HCT116 (cell line): ENCODE measurements at regions not wholly inside any gene's neighbourhood (a gene's known extent, or its start where the extent isn't known, plus 50 kb on each side); places are given as distances from the start of the nearest gene placed in this dataset.
A peak's percentile ranks its signal among the peaks of the same experiment; 100 is the strongest.
"Not testable (repeated sequence)": the region's sequence is repeated elsewhere in the genome, so short reads cannot be mapped to it uniquely, and the experiment has no call there.

Experiments used
- ATAC-seq: fragments of 200-7000 bp; cut with Tn5 transposase; 2 replicates; pipeline ENCODE4 v1.9.1; 2020; ENCODE audit warnings: mild to moderate bottlenecking, moderate library complexity
- BruUV-seq: library from RNA; stranded (reverse); fragments of 400-500 nt; replicated peaks from 2 replicates; lab custom pipeline; 2021; lab: Mats Ljungman, UMichigan
- CTCF ChIA-PET: fragments of 300-600 bp; sonication (Branson Sonifier 250); formaldehyde crosslinking; loops from one replicate; lab custom pipeline; 2021; ENCODE audit warnings: antibody characterized with exemption; lab: Charles Lee
- POLR2A ChIA-PET: fragments of 300-600, 350-600 bp; sonication (Branson Sonifier 250); formaldehyde crosslinking; loops from one replicate; lab custom pipeline; 2021; ENCODE audit warnings: antibody characterized with exemption; lab: Charles Lee
- RAD21 ChIA-PET, 2 experiments: fragments of 300-600 bp; sonication (Branson Sonifier 250); formaldehyde crosslinking; loops; one replicate each; lab custom pipeline; 2023; ENCODE audit warnings: low total read pairs in 2 of 2; ENCODE audit not compliant: uncharacterized antibody in 2 of 2, unreplicated experiment in 2 of 2, low non-redundant PET in 1 of 2; lab: Charles Lee
- DNase-seq: peaks from one replicate; pipeline ENCODE4 v3.0.0-alpha.2; 2010; ENCODE audit warnings: low read depth, low spot score
- H2AFZ ChIP-seq: fragments of 200-600 bp; shearing (Covaris generic), sonication (generic); 2 replicates; pipeline ENCODE4 v1.6.1; 2017; ENCODE audit warnings: low read depth, mixed run types, mixed read lengths, antibody characterized with exemption, low read length; ENCODE audit not compliant: poor library complexity, severe bottlenecking
- H3K27ac ChIP-seq: 2 replicates; pipeline ENCODE4 v1.5.1; 2012; ENCODE audit warnings: low read depth, low read length
- H3K27me3 ChIP-seq: fragments of 200-600 bp; sonication (generic); 2 replicates; pipeline ENCODE4 v1.6.1; 2016; ENCODE audit warnings: mixed run types, low read length, mixed read lengths; ENCODE audit not compliant: insufficient read depth
- H3K36me3 ChIP-seq, 2 experiments: fragments of 200-500 bp in 1 of 2; fragments of 200-600 bp in 1 of 2; sonication (Bioruptor generic) in 1 of 2; sonication (generic) in 1 of 2; 2 replicates each; pipeline versions ENCODE4 v1.5.1 to v1.6.1; 2014 to 2016; ENCODE audit warnings: low read length in 2 of 2, inconsistent platforms in 1 of 2, mixed read lengths in 1 of 2, mixed run types in 1 of 2; ENCODE audit not compliant: insufficient read depth in 2 of 2, control insufficient read depth in 1 of 2
- H3K4me1 ChIP-seq, 2 experiments: fragments of 200-600 bp in 1 of 2; sonication (generic) in 1 of 2; 2 replicates each; pipeline versions ENCODE4 v1.5.1 to v1.6.1; 2012 to 2017; ENCODE audit warnings: low read length in 2 of 2, inconsistent platforms in 1 of 2, mild to moderate bottlenecking in 1 of 2, mixed read lengths in 1 of 2, mixed run types in 1 of 2, moderate library complexity in 1 of 2; ENCODE audit not compliant: insufficient read depth in 2 of 2, control insufficient read depth in 1 of 2
- H3K4me2 ChIP-seq: fragments of 200-600 bp; sonication (generic); 2 replicates; pipeline ENCODE4 v1.6.1; 2017; ENCODE audit warnings: mixed run types, low read length, mixed read lengths
- H3K4me3 ChIP-seq, 2 experiments: fragments of 200-600 bp in 1 of 2; sonication (generic) in 1 of 2; replicated peaks in 1 of 2; 2 replicates each; pipeline ENCODE4 v1.5.1; 2011 to 2016; ENCODE audit warnings: low read length in 2 of 2, control low read depth in 1 of 2, low read depth in 1 of 2, mild to moderate bottlenecking in 1 of 2, mixed read lengths in 1 of 2, mixed run types in 1 of 2
- H3K79me2 ChIP-seq: fragments of 200-600 bp; sonication (generic); 2 replicates; pipeline ENCODE4 v1.6.1; 2017; ENCODE audit warnings: mild to moderate bottlenecking, mixed run types, low read length, moderate library complexity, mixed read lengths; ENCODE audit not compliant: insufficient read depth
- H3K9ac ChIP-seq: fragments of 200-600 bp; sonication (generic); 2 replicates; pipeline ENCODE4 v1.6.1; 2016; ENCODE audit warnings: low read length, mixed read lengths
- H3K9me2 ChIP-seq: fragments of 200-600 bp; sonication (generic), shearing (Covaris generic); 2 replicates; pipeline ENCODE4 v1.6.1; 2017; ENCODE audit warnings: mixed run types, mild to moderate bottlenecking, moderate library complexity; ENCODE audit not compliant: insufficient read depth
- H3K9me3 ChIP-seq, 2 experiments: fragments of 200-500 bp in 1 of 2; fragments of 200-600 bp in 1 of 2; sonication (Bioruptor generic) in 1 of 2; sonication (generic) in 1 of 2; 2 replicates each; pipeline ENCODE4 v1.6.1; 2014 to 2017; ENCODE audit warnings: low read length in 2 of 2, mixed read lengths in 2 of 2, inconsistent platforms in 1 of 2, low read depth in 1 of 2, mild to moderate bottlenecking in 1 of 2, mixed run types in 1 of 2, moderate library complexity in 1 of 2; ENCODE audit not compliant: control insufficient read depth in 1 of 2, insufficient read depth in 1 of 2
- H4K20me1 ChIP-seq: fragments of 200-600 bp; sonication (generic), shearing (Covaris generic); 2 replicates; pipeline ENCODE4 v1.6.1; 2017; ENCODE audit warnings: mixed run types, mild to moderate bottlenecking, moderate library complexity; ENCODE audit not compliant: insufficient read depth
- ELF1 ChIP-seq: IDR thresholded peaks from 2 replicates; pipeline ENCODE4 v1.6.1; 2012; ENCODE audit warnings: low read depth, borderline replicate concordance
- intact Hi-C: fragments of 100-400 bp; cut with micrococcal nuclease; formaldehyde crosslinking; loops from 2 replicates; pipeline ENCODE4 v1.10.0; 2022
- TF ChIP-seq, protein P1 (sequence below): IDR thresholded peaks from 2 replicates; pipeline ENCODE4 v1.6.1; 2012; ENCODE audit warnings: low read depth

DNA sequence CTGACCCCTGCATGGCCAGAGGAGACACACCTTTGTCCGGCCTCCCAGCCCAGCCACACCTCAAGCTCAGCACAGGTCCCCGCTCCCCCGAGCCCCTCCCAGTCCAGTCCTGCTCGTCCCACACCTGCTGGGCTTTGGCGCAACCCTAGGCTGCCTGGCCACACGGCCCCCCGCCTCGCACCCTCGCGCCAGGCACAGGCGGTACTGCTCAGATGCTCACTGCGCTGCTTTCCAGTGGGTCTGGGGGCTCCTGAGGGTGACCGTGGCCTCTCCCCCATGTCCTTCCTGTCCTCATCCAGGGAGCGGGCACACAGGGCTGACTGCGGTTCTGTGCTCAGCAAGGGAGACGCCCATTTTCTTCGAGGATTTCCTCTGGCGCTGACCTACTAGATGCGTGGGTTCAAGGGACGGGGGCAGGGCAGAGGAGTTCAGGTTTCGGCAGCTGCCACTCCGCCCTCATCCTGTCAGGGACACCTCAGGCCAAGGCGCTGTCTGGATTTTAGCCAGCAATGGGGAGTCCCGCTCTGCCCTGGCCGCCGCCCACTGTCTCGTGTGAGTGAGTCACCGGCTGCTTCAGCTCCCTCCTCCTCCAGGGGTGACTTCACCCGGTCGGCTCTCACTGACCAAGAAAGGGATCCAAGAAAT lies 118.0 kb upstream of the ZNF469 start (continued):
- TF ChIP-seq, protein P1, sequence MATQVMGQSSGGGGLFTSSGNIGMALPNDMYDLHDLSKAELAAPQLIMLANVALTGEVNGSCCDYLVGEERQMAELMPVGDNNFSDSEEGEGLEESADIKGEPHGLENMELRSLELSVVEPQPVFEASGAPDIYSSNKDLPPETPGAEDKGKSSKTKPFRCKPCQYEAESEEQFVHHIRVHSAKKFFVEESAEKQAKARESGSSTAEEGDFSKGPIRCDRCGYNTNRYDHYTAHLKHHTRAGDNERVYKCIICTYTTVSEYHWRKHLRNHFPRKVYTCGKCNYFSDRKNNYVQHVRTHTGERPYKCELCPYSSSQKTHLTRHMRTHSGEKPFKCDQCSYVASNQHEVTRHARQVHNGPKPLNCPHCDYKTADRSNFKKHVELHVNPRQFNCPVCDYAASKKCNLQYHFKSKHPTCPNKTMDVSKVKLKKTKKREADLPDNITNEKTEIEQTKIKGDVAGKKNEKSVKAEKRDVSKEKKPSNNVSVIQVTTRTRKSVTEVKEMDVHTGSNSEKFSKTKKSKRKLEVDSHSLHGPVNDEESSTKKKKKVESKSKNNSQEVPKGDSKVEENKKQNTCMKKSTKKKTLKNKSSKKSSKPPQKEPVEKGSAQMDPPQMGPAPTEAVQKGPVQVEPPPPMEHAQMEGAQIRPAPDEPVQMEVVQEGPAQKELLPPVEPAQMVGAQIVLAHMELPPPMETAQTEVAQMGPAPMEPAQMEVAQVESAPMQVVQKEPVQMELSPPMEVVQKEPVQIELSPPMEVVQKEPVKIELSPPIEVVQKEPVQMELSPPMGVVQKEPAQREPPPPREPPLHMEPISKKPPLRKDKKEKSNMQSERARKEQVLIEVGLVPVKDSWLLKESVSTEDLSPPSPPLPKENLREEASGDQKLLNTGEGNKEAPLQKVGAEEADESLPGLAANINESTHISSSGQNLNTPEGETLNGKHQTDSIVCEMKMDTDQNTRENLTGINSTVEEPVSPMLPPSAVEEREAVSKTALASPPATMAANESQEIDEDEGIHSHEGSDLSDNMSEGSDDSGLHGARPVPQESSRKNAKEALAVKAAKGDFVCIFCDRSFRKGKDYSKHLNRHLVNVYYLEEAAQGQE, result no peak
- no peak for TF ChIP-seq ELF1

DNA sequence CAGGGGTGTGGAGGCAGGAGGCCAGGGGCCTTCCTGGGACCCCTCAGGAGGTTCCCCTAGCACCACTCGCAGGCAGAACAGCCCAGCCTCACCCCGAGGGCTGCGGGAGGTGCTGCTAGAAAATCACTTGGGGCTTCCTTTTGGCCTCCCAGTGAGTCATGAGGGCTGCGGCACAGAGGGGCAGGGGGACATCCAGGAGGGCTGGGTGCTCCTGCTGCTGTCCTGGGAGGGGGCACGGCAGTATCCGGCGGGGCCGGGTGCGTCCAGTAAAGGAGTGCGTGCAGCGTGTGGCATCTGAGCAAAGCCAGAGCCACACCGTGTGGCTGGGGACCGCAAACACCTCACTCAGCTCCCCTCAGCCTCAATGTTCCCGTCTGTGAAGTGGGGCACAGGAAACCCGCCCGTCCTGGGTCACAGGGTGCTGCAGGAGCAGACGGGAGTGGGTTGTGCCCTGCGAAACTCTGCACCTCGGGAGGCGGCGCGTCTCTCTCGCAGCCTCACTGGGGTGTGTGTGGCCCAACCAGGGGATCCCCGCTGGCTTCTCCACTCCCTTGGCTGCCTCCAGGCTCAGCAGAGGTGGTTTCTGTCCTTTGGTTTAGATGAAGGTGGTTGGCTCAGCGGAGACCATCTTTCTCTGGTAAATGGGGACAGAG lies 117.3 kb upstream of the ZNF469 start:
- Histone ChIP-seq H3K27ac (peak overlapping the region; percentile 32; the same call in 1 of the 2 replicates), H3K9ac (peak overlapping the region; percentile 57), H3K4me1 (peaks cover 19 to 20% of the 10 kb centered on the region in 2 experiments), H3K4me3 (peak overlapping the region in 1 of 2 experiments; percentile 50; a peak in 2 of 4 replicates), H3K4me2 (peak overlapping the region; percentile 91)
- H3K9me2 ChIP-seq, RAD21 ChIA-PET, H3K79me2 ChIP-seq, BruUV-seq, H3K9me3 ChIP-seq, DNase-seq, H2AFZ ChIP-seq, intact Hi-C loops, H3K27me3 ChIP-seq, H4K20me1 ChIP-seq, H3K36me3 ChIP-seq: not testable (repeated sequence)
- ChIA-PET CTCF (interaction anchor here (1.6 kb wide), 1 partner anchor 22 kb away, joined by 3 read pairs; no protein-coding TSS in a partner anchor), POLR2A (interaction anchor here (1.1 kb wide), 1 partner anchor 8 kb away, joined by 4 read pairs; no protein-coding TSS in a partner anchor)
- ATAC-seq, result peak; percentile 39; the same call in 1 of the 2 replicates

DNA sequence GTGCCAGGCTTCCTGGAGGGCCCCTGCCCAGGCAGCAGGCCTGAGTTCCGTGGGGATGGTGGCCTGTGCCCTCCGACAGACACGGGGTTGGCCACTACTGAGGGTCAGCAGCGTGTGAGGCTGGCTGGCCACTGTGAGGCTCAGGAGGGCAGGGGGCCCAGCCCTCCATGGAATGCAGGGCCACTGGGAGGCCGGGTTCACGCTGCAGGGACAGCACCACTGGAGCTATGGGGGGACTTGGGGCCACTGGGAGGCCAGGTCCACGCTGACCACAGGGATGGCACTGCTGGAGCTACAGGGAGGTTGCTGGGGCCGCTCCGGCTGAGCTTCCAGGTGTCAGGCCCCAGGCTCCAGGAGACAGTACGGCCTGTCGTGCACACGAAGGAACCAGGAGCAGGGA lies 116.7 kb upstream of the ZNF469 start:
- H3K9me2 ChIP-seq, BruUV-seq, H3K27ac ChIP-seq, H3K4me3 ChIP-seq, H2AFZ ChIP-seq, H3K9me3 ChIP-seq, H3K36me3 ChIP-seq, POLR2A ChIA-PET, H4K20me1 ChIP-seq, H3K79me2 ChIP-seq, ATAC-seq, H3K27me3 ChIP-seq, DNase-seq, H3K9ac ChIP-seq, intact Hi-C loops, RAD21 ChIA-PET: not testable (repeated sequence)
- peak overlapping the region; percentile 91 for H3K4me2 ChIP-seq
- peaks cover 19 to 20% of the 10 kb centered on the region in 2 experiments for H3K4me1 ChIP-seq
- CTCF ChIA-PET, result interaction anchor here (1.6 kb wide), 1 partner anchor 21 kb away, joined by 3 read pairs; no protein-coding TSS in a partner anchor

DNA sequence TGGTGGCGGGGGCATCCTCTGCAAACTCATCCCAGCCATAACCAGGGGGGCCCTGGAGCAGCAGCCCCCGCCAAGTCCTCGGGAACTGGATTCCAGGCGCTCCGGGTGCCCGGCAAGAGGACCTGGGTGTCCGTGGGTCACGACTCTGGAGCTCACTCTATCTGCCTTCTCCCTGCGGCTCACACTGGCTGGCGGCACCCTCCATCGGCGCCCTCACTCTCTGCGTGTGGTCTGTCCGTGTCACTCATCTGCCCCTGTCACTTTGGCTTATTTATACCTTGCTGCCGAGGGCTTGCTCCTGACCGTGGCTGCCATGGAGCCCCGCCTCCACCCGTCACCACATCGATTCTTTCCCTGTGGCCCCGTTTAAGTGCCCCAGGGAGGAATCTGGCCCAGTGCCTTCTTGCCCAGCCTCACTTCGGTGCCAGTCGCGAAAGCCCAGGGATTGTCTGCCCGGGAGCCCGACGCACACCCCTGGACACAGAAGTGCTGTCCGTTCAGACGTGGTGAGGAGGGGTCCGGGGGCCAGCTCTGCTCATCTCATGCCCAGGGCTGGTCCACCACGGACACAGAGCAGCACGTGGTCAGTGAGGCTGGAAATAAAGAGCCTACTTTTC lies 115.7 kb upstream of the ZNF469 start:
- POLR2A ChIA-PET, intact Hi-C loops, H3K4me3 ChIP-seq, H3K9me3 ChIP-seq, H3K27ac ChIP-seq, RAD21 ChIA-PET, H3K9ac ChIP-seq, H3K9me2 ChIP-seq, BruUV-seq, DNase-seq, H4K20me1 ChIP-seq, CTCF ChIA-PET, H3K27me3 ChIP-seq, H3K4me2 ChIP-seq, H2AFZ ChIP-seq, H3K36me3 ChIP-seq, ATAC-seq, H3K79me2 ChIP-seq: not testable (repeated sequence)
- peaks cover 19 to 20% of the 10 kb centered on the region in 2 experiments for H3K4me1 ChIP-seq
